ENCODE measurements at regions not wholly inside any gene's neighbourhood (a gene's known extent, or its start where the extent isn't known, plus 50 kb on each side); places are given as distances from the start of the nearest gene placed in this dataset.

- no peak for DNase-seq
- Histone ChIP-seq H3K4me1 (no peaks in the 10 kb centered on the region), H3K27me3 (no peaks in the 10 kb centered on the region), H3K36me3 (no peaks in the 10 kb centered on the region), H3K27ac (no peak overlapping the region), H3K9me3 (no peaks in the 10 kb centered on the region), H3K4me3 (no peak overlapping the region)
- TF ChIP-seq CTCF (IDR thresholded peaks at IDR 0.05) (no peak), POLR2A (IDR thresholded peaks at IDR 0.05) (no peak)
- intact Hi-C loops (cut with DNase I; ENCODE audit: low total_unique reads), result no loop called here
Observed at GRCh38 chr1:83761167-83762038, 237.5 kb downstream of the TTLL7 start.

- H3K4me1 ChIP-seq, result no peaks in the 10 kb centered on the region
- H3K4me3 ChIP-seq, result no peak overlapping the region
- H3K27me3 ChIP-seq, result no peaks in the 10 kb centered on the region
- DNase-seq, result no peak
- no peak overlapping the region for H3K27ac ChIP-seq
- intact Hi-C loops (cut with DNase I; ENCODE audit: low total_unique reads), result no loop called here
- no peaks in the 10 kb centered on the region for H3K9me3 ChIP-seq
- TF ChIP-seq CTCF (IDR thresholded peaks at IDR 0.05) (no peak), POLR2A (IDR thresholded peaks at IDR 0.05) (no peak)
- H3K36me3 ChIP-seq, result no peaks in the 10 kb centered on the region
Observed at GRCh38 chr1:83760226-83761021, 238.5 kb downstream of the TTLL7 start.

GRCh38 chr1:83756984-83757717, 241.8 kb downstream of the TTLL7 start:
- intact Hi-C loops (cut with DNase I; ENCODE audit: low total_unique reads), result no loop called here
- Histone ChIP-seq H3K4me1 (no peaks in the 10 kb centered on the region), H3K4me3 (no peak overlapping the region), H3K27me3 (no peaks in the 10 kb centered on the region), H3K9me3 (no peaks in the 10 kb centered on the region), H3K36me3 (no peaks in the 10 kb centered on the region), H3K27ac (no peak overlapping the region)
- DNase-seq, result no peak
- TF ChIP-seq POLR2A (IDR thresholded peaks at IDR 0.05) (no peak), CTCF (IDR thresholded peaks at IDR 0.05) (no peak)

- no peak for DNase-seq
- H3K36me3 ChIP-seq, result no peaks in the 10 kb centered on the region
- H3K9me3 ChIP-seq, result no peaks in the 10 kb centered on the region
- H3K27ac ChIP-seq, result no peak overlapping the region
- H3K4me3 ChIP-seq, result no peak overlapping the region
- H3K4me1 ChIP-seq, result no peaks in the 10 kb centered on the region
- no peaks in the 10 kb centered on the region for H3K27me3 ChIP-seq
- intact Hi-C loops (cut with DNase I; ENCODE audit: low total_unique reads), result no loop called here
- no peak for TF ChIP-seq POLR2A (IDR thresholded peaks at IDR 0.05)
- TF ChIP-seq CTCF (IDR thresholded peaks at IDR 0.05), result no peak
Observed at GRCh38 chr1:83751602-83752001, 247.3 kb downstream of the TTLL7 start.

All from uterus (tissue), 3 donors.